ENCODE measurements at regions not wholly inside any gene's neighbourhood (a gene's known extent, or its start where the extent isn't known, plus 50 kb on each side); places are given as distances from the start of the nearest gene placed in this dataset.

DNA sequence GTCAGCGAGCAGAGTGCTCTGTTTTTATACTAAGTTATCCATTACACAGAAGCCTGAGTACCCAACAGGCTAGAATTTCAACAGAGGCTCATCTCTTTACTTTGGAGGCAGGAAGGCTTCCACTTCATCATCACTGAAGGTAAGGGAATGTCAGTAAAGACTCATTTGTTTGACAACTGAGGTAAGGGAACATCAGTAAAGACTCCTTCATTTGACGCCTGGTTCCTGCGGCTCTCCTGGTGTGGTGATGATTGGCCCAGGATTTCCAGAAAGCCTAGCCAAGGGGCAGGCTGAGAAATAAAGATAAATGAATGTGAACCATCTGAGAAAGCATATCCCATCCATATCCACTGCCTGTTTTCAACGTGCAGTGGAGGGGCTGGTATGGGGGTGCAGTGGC lies 244.6 kb upstream of the ECI2 start:
- no peak for DNase-seq (ENCODE audit: low read depth)
- TF ChIP-seq MAX (IDR thresholded peaks at IDR 0.05; ENCODE audit: low read depth, low read length), result no peak
- TF ChIP-seq MYC (IDR thresholded peaks at IDR 0.05; ENCODE audit: low read depth, low read length), result no peak
- TF ChIP-seq POLR2A (IDR thresholded peaks at IDR 0.05; ENCODE audit: extremely low read depth, insufficient read length), result no peak
- TF ChIP-seq, protein P1, sequence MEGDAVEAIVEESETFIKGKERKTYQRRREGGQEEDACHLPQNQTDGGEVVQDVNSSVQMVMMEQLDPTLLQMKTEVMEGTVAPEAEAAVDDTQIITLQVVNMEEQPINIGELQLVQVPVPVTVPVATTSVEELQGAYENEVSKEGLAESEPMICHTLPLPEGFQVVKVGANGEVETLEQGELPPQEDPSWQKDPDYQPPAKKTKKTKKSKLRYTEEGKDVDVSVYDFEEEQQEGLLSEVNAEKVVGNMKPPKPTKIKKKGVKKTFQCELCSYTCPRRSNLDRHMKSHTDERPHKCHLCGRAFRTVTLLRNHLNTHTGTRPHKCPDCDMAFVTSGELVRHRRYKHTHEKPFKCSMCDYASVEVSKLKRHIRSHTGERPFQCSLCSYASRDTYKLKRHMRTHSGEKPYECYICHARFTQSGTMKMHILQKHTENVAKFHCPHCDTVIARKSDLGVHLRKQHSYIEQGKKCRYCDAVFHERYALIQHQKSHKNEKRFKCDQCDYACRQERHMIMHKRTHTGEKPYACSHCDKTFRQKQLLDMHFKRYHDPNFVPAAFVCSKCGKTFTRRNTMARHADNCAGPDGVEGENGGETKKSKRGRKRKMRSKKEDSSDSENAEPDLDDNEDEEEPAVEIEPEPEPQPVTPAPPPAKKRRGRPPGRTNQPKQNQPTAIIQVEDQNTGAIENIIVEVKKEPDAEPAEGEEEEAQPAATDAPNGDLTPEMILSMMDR (IDR thresholded peaks at IDR 0.05; ENCODE audit: low read depth, low read length), result no peak
- H3K4me3 ChIP-seq (ENCODE audit: low read depth, low read length), result no peak overlapping the region

DNA sequence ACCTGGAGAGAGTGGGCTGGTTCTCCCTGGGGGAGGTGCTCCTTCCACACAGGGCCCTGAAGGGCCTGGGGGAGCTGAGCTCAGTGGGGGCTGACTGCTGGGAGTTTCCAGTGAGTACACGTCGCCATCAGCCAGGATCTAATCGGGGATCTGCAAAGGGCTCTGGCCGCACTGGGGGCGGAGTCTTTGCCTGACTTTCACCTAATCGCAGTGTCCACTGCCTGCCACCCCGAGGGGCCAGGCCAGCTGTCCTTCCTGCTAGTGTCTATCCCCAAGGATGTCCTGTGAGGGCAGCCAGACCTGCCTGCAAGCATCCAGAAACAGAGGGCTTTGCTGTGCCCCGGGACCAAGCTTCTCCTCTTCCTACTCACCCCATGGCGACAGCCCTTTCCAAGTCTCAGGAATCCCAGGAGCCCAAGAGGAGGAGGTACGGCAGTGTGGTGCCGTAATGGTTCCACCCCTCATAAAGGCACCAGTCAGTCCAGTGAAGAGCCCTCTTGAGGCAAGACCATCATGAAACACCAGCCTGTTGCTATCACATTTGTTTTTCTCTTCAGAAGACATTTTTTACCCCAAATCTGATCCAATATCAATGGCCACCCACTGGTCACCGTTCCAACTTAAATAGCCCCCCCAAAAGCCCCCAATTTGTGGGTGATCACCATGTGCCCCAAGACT lies 243.1 kb upstream of the ECI2 start:
- no peak for DNase-seq (ENCODE audit: low read depth)

DNA sequence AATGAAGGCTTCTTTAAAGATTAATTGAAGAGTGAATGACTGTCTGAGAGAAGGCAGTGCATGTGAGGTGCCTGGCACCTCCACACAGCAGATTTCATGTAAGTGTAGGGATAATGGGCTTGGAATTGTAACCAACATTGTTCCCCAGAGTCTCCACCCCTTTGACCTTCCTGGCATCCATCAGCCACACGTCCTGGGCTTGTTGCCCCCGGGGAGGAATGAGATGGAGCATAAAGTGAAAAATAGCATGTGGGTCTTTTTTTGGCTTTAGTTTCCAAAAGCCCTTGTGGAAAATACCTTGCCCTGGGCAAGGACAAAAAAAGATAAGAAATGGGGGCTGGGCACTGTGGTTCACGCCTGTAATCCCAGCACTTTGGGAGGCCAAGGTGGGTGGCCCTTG lies 242.2 kb upstream of the ECI2 start:
- TF ChIP-seq, protein P1 (IDR thresholded peaks at IDR 0.05; ENCODE audit: low read depth, low read length), result no peak
- no peak for TF ChIP-seq MAX (IDR thresholded peaks at IDR 0.05; ENCODE audit: low read depth, low read length)
- no peak for TF ChIP-seq MYC (IDR thresholded peaks at IDR 0.05; ENCODE audit: low read depth, low read length)
- TF ChIP-seq POLR2A (IDR thresholded peaks at IDR 0.05; ENCODE audit: extremely low read depth, insufficient read length), result no peak
- no peak for DNase-seq (ENCODE audit: low read depth)
- no peak overlapping the region for H3K4me3 ChIP-seq (ENCODE audit: low read depth, low read length)

More for the DNA sequence above, 243.1 kb upstream of the ECI2 start:
- no peak overlapping the region for H3K4me3 ChIP-seq (ENCODE audit: low read depth, low read length)
- TF ChIP-seq MAX (IDR thresholded peaks at IDR 0.05; ENCODE audit: low read depth, low read length), result no peak
- no peak for TF ChIP-seq MYC (IDR thresholded peaks at IDR 0.05; ENCODE audit: low read depth, low read length)
- TF ChIP-seq, protein P1 (IDR thresholded peaks at IDR 0.05; ENCODE audit: low read depth, low read length), result no peak
- no peak for TF ChIP-seq POLR2A (IDR thresholded peaks at IDR 0.05; ENCODE audit: extremely low read depth, insufficient read length)

DNA sequence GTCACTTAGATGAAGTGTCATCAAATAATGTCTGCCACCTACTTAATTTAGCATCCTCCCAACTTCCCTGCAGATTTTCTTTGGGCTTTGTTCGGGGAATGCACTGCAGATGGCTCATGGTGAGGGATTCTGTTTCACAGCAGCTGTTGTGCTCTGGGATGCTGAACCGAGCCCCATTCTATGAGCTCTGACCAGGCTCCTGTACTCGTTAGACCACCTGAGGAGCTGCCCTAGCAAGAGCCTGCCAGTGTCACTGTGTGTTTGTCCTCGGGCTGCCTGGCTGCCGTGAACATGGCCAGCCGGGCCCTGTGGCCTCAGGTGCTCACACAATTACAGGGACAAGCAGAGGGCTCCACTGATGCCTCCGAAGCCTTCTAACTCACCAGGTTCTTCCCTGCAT lies 238.8 kb upstream of the ECI2 start:
- TF ChIP-seq, protein P1 (IDR thresholded peaks at IDR 0.05; ENCODE audit: low read depth, low read length), result no peak
- TF ChIP-seq MYC (IDR thresholded peaks at IDR 0.05; ENCODE audit: low read depth, low read length) (no peak), MAX (IDR thresholded peaks at IDR 0.05; ENCODE audit: low read depth, low read length) (no peak), POLR2A (IDR thresholded peaks at IDR 0.05; ENCODE audit: extremely low read depth, insufficient read length) (no peak)
- H3K4me3 ChIP-seq (ENCODE audit: low read depth, low read length), result no peak overlapping the region
- DNase-seq (ENCODE audit: low read depth), result no peak

DNA sequence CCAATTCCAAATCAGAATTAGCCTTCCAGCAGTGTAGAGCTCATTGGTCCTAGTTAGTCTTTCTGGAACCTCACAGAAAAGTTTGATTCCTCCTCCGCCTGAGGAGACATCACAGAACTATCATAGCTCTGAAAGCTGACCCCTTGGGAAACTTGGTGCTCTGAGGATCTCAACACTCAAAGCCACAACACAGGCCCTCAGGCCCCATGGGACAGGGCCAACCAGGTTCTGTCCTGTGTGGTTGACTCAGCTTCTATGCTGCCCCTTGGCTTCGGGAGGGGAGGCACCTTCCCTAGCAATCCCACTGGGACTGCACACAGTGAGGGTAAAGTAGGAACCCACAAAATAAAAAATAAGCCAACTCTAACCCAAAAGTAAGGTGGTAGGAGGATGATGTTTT lies 237.5 kb upstream of the ECI2 start:
- TF ChIP-seq MYC (IDR thresholded peaks at IDR 0.05; ENCODE audit: low read depth, low read length) (no peak), MAX (IDR thresholded peaks at IDR 0.05; ENCODE audit: low read depth, low read length) (no peak), POLR2A (IDR thresholded peaks at IDR 0.05; ENCODE audit: extremely low read depth, insufficient read length) (no peak)
- TF ChIP-seq, protein P1 (IDR thresholded peaks at IDR 0.05; ENCODE audit: low read depth, low read length), result no peak
- H3K4me3 ChIP-seq (ENCODE audit: low read depth, low read length), result no peak overlapping the region
- peak; percentile 54 for DNase-seq (ENCODE audit: low read depth)
